HG03280 (cell line): ENCODE measurements at regions not wholly inside any gene's neighbourhood (a gene's known extent, or its start where the extent isn't known, plus 50 kb on each side); places are given as distances from the start of the nearest gene placed in this dataset.
"Not testable (repeated sequence)": the region's sequence is repeated elsewhere in the genome, so short reads cannot be mapped to it uniquely, and the experiment has no call there.

Source experiments
- ATAC-seq: cut with Tn5 transposase; IDR thresholded peaks from one replicate; pipeline ENCODE4 v1.9.1; 2021; ENCODE audit warnings: mild to moderate bottlenecking, moderate library complexity; ENCODE audit not compliant: unreplicated experiment

DNA sequence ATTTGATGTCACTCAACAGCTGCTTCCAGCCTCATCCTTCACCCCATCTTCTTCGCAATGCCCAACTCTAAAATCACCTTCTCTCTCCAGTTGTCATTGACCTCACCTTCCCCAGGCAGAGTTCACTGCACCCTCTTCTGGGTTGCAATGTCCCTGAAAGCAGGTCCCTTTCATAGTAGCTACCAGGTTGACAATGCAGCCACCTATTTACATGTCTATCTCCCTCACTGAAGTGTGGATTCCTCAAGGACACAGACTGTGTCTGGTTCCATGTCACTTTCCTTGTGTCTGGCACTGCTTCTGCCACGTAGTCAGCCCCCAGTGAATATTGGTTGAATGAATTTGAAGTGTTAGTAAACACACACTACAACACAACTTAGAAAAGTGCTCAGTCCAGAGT lies 445.5 kb upstream of the WWC1 start:
- no peak for ATAC-seq

DNA sequence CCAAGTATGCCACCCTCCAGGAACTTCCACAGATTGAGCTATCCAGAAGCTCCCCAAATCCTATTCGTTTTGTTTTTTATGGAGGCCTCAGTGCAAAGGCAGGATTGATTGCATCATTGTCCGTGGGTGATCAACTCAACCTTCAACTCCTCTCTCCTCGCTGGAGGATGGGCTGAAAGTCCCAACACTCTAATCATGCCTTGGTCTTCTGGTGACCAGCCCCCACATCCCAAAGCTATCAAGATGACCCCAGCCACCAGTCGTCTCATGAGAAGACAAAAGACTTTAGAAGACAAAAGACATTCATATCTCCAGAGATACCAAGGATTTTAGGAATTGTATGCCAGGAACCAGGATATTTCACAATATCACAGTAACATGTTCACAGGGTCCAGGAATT lies 441.6 kb upstream of the WWC1 start:
- ATAC-seq: no peak

DNA sequence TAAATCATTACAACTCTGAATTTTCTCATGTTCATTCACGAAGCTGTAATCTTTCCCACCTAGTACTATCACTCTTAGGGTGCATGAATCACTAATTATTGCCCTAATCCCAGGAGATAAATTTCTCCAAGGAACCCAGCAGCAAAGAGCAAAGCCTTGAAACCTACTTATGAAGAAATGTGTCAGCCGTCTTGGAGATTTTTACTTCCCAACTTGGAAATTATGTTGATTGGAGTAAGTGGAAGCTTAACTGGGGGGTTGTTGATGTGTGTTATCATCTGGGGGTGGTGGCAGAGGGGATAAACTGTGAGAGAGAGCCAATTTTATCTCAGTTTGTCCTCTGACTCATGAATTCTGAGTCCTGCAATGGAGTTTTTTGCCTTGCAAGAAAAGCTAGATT lies 440.5 kb upstream of the WWC1 start:
- no peak for ATAC-seq

DNA sequence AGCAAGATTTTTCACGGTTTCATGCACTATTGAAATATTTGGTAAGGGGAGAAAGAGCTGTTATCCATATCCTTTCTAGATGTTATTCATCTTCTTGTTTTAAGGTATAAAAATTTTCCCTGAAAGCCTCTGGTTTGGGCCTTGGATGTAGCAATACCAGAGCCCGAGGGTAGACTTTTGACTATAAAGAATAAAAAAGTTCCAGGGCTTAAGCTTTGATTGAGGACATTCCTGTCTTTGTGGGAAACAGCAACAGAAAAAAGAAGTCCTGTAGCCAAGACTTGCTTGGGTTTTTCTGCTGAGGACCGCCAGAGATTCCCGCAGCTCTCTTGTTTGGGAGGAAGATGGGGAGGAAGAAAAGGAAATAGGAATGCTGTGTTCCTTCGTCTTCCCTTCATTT lies 440.0 kb upstream of the WWC1 start:
- no peak for ATAC-seq

DNA sequence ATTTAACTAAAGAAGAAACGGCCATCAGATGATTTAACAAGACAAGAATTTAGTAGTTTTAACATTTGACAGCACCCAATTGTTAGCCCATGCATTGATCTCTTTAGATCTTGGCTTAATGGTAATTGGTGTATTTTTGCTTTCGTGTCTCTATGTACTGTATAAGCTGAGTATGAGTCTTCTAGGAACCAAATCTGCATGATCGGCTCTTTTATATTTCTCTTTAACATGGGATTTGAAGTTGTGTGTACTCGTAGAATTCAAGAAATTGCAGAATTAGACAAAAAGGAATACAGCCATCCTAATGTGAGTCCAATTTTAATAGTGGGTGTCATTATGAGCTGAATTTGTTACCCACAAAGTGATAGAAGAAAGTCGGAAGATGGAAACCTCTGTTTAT lies 438.9 kb upstream of the WWC1 start:
- ATAC-seq: no peak

DNA sequence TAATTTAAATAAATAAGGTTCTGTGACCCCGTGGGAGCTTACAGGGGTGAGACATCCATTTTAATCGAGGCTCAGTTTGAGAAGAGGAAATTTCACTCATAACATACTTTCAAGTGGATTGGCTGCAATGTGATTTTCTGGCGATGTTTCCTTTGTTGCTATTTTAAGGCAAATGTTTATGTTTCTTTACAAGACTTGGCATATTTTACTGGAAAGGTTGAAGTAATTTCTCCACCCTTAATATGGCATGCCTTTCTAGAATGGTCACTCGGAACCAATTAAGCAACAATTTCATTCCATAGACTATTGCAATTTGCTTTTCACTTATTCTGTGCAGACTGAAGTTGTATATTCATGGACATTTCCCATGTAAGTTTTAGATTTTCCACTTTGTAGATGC lies 438.0 kb upstream of the WWC1 start:
- no peak for ATAC-seq

DNA sequence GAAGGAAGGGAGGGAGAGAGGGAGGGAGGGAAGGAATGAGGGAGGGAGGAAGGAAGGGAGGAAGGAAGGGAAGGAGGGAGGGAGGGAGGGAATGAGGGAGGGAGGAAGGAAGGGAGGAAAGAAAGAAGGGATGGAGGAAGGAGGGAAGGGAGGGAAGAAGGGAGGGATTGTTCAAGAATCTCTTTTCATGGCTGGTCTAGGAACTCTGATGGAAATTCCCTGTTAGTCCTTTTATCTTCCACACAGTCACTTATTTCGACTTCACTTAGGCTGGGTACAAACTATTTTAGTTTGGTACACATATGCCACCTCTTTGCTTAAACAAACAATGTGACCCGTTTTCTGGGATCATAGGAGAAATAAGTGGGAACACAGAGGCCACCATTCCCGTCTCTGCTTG lies 435.6 kb upstream of the WWC1 start:
- no peak for ATAC-seq

DNA sequence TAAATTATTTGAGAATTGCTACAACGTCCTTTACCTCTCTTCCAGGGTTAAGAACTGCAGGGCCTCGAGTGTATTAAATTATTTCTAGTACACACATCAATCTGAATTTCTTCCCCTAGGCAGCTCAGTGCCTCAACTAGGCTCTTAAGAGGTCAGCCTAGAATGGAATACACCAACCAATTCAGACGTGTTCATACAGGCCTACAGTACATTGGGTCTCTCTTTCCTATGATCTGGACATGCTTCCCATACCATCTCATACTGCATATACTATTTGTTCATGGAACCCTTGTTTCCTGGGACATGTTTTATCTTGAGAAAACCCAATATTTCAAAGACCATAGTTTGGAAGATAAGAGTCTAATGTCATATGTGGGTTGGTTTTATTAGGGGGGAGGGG lies 434.1 kb upstream of the WWC1 start:
- no peak for ATAC-seq

DNA sequence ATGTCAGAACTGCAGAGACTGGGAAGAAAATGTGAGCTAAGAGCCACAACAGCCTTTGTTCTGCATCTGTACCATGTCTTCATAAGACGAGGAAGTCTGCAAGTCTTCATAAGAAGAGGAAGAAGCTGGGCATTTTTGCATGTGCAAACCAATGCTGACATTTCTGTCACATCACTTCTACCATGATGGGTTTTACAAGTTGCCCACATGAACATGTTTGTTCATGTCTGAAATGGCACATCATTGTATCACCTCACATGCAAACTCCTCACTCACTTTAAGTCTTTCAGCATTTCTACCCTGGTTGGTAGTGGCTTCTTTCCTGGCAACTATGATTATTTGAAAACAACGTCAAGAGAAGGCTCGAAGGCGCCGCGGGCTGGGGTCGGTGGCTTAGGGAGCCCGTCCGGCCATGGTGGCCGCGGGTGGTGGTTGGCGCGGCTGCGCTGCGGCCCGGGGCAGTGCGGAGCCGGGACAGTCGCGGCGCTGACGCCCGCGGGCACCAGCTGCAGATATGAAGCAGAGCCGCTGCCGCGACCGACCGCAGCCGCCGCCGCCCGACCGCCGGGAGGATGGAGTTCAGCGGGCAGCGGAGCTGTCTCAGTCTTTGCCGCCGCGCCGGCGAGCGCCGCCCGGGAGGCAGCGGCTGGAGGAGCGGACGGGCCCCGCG lies 433.1 kb upstream of the WWC1 start:
- not testable (repeated sequence) for ATAC-seq

DNA sequence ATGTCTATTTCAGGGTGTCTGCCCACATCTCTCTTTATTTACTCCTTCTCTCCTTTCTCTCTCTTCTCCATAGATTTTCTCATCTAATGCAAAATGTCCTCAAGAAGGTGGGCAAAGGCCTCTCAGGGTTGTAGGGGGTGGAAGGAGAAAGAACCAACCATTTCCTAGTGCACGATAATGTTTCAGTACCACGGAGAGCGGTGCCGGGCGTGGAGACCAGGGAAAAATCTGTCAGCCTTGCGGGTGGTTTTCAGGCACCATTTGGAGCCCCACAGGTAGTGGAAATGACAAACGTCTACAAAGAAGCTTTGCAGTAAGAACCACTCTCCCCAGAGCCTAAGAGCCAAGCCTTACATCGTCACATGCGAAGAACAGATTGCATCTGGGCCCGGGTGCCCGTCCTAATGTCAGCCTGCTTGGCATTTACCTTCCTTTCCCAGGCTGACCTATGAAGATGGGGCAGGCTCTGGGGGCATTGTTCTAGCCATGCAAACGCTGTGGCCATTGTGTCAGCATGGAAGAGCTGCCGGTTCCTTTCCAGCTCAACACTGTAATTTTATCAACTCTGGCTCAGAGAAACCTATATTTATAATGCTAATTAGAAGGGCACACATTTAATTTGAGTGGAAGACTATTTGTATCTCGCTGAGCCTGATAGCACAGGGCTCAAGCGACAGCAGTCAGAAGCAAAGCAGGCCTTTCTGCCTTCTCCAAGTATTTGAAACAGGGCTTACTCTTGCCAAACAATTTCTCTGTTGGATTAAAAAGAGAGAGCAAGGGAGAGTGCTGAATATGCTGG lies 430.1 kb upstream of the WWC1 start:
- no peak for ATAC-seq

DNA sequence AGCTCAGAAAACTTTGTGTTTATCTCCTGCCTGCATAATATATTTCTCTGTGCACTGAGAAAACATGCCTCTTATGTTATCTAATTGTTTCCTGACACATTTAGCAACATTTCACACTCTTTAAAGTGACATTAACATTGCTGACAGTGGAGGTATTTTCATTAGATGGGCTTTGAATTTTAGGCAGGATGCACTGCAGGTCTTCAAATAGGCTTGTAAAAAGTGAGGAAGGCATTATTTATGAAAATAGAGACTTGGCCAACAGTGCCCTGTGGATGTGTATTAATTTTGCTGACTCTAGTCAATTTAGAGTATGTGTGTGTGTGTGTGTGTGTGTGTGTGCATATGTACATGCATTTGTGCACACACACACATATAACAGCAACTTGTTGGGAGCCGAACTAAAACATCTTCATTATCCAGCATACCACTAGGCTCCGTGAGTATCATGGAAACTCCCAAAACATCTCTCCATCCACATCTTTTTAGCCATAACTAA lies 429.5 kb upstream of the WWC1 start:
- no peak for ATAC-seq

DNA sequence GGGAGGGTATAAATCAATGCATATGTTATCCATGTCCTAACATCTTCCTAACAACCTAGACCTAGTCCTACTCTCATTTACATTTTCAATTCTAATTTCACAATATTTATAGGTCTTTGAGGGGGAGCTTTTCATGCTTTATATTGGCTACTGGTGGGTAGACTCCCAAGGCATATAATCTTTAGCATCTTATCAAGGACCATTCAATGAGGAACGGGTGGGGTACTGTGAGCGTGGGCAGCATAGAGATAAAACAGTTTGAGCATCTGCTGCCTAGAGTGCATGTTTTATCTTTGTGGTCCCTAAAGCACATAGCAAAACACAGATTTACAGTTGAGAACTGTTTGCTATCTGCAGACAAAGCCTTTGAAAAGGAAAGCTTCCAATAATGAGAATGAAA lies 427.6 kb upstream of the WWC1 start:
- no peak for ATAC-seq

DNA sequence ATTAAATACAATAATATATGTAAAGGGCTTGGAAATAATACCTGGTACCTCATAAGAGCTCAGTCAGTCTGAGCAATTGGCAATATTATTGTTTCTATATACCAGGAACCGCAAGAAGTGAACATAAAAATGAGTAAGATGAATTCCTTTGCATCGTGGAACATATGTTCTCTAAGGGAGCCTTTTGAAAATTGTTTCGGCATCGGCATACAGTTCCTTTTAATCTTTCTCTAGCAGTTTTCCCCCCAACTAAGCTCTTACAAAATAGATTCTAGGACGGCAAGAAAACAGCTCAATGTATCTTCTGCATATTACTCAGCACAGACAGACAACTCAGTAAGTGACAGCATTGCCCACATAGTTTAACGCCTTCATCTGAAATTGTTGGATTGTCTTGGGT lies 426.6 kb upstream of the WWC1 start:
- ATAC-seq: no peak

DNA sequence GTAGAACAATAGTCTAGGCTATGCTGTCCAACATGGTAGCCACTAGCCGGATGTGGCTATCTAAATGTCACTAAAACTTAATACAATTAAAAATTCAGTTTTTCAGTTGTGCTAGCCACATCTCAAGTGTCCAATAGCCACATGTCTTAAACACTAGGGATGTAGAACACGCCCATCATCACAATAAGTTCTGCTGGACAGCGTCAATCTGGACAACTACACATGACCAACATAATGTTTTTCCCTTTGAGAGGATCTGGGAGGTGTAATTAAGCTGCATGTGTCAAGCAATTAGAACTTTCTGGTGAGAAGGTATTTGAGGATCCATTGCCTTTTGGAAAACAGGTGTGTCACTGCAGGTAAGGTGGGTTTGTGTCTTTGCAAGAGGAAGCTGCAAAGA lies 424.6 kb upstream of the WWC1 start:
- ATAC-seq: no peak

DNA sequence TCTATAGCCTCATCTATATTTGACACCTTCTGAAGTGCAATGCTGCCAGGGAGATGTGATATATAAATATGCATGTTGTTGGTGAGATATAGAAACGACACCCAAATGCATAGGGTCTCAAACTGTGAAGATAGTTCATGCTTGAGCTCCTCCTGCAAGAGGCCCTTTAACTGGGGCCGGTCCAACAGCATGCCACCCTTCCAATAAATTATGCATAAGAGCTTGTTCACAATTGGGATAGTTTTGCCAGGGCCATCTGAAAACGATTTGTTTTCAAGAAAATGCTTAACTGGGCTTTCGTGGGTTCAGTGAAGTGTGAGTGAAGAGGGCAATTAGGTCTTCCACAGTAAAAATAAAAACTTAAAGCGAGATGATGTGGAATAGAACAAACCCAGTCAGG lies 424.2 kb upstream of the WWC1 start:
- ATAC-seq: no peak

DNA sequence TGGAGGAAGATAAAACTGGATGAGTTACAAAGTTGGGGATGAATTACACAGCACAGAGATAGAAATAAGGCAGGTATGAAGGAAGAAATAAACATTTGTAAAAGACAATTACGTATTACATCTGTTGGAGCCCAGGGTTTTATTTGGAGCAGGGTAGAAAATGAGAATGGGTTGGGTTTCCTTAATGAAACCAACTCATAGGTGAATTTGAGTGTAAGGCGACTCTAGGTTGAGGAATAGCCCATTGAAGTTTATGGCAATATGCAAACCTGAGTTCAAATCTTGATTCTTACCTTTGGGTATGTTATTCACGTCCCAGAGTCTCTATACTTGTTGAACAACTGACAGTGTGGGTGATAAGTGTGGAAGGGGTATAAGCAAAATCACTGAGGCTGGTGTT lies 422.3 kb upstream of the WWC1 start:
- ATAC-seq: no peak

DNA sequence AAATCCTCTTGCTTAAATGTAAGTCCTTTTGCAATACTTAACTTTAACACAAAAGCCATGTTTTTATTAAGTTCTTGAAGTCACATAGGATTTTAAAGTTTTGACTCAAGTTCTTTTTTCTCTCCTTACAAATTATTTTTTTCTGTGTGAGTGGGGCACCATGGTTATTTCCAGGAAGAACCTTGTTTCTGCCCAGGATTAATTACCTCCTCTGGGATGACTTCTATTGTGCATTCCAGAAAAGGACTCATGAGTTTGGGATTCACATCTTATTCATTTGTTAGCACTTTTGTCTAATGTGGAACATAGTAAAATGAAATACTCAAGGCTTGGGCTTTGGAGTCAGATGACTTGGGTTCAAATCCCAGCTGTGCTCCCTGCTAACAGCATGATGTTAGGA lies 421.4 kb upstream of the WWC1 start:
- no peak for ATAC-seq

DNA sequence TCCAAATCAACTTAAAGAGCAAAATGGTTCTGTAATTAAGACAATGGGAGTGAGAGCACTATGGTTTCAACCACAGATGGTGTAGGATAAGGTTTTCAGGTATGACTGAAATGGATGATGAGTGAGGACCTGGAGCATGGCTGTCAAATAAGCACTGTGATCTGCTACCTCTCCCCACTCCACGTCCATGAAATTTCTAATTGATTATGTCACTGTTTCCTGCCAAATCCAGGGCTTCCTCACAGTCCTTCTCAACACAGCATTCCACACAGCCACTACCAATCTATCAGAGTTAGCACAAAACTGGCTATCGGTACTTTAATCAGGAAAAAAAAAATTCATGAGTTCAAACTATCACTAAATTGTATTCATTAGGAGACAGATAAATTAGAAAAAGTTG lies 420.4 kb upstream of the WWC1 start:
- ATAC-seq: no peak

DNA sequence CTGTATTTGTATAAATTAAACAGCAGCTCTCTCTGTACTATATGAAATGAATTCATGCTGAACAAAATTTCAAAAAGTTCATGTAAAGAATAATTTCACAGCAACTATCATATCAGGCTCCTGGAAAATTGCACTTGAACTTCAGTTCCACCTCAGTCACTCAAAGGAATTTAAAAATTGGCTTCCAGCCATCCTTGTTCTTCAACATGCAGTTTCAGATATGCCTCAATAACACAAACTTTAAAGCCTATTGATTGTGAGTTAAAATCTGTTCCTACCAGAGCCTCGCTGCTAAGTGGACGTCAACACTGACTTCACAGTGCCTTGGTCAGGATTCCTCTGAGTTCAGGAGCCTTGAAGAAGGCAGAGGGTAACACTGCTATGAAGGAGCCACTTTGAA lies 418.7 kb upstream of the WWC1 start:
- no peak for ATAC-seq

DNA sequence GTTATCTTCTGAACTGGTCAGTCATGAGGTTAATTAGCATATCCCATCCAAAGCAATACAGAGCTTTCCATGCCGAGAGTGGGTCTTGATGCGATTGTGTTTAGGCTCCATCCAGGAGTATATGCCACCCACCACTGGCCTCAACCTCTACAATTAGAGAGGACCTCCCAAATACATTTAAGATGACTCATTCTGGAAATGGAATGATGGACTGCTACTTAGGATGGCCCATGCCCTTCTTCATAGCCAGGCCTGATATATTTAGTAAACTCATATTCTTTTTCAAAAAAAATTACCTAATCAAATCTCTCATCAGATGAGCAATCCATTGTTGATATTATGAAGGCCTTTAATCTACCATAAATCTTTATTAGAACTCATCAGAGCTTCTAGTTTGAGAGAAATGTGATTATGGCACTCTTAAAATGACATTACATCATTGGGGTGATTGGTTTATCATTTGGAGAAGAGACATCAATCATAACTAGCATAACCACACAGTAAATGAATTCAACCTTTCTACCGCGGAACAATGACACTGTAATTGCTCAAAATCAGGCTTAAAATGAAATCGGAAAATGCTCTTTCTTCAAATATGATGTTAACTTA lies 414.2 kb upstream of the WWC1 start:
- ATAC-seq: no peak

DNA sequence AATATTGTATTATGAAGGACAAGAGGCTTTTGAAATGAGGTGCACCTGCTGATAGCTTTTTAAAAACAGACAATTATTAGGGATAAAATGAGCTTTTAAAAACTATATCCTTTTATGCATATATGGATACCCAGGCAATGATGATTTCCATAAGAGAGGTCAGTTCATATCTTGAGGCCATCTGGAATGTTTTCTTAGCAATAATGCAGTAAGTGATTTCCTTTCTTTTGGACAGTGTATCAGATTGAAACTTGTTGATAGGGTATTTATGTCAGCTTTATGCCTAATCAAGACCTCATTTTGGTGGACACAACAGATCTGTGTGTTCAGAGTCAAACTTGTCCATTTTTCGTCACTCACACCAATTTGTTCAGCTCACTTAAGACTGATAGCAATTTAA lies 413.5 kb upstream of the WWC1 start:
- ATAC-seq: no peak

DNA sequence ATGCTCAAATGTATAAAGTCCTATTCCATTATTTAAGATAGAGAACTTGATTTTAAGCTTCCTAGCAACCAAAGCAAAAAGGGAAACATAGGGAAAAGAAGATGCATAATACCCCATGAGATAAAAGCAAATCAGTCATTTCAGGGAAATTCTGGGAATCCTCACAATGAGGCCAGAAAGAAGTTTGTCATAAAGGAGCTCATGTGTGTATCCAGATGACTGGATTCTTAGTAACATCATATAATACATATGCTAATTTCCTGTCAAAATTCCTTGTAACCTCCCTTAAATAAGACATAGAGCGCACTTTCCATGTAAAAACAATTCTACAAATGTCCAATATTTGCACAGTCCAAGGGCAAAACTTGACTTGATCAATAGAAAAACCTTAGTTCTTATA lies 411.0 kb upstream of the WWC1 start:
- no peak for ATAC-seq
